ENCODE measurements at regions not wholly inside any gene's neighbourhood (a gene's known extent, or its start where the extent isn't known, plus 50 kb on each side); places are given as distances from the start of the nearest gene placed in this dataset.

DNA sequence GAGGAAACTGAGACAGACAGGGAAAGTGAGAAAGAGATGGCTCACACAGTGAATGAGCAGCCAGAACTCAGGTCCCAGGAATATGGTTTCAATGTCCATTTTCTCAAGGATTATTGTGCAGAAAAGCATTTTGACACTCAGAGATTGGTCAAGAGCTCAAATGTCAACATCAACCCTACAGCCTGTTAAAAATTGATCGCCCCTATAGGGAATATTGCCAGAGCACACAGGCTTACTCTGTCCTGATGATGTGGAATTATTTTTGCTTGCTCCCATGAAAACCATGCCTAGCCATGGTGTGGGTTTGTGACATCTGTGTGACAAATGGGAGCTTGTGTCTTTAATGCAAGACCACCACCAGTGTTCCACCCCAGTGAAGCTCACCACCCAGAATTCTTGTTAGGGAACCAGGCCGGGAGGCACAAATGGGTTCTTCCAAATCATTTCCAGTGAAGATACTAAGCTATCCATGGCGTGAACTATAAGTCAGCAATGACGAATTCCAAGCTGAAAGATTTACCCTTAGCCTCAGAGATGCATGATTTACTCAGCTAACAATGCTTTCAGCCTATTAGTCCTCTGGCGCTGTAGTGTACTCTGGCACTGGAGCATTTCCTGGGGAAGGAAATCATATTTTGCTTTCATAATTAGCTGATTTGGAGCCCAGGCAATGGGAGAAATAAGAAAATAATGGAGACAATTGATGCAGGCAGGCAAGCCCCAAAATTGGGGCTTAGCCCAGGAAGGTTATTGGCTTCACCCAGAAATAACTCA lies 1188.2 kb upstream of the TMEM132C start:
- intact Hi-C loops (cut with DNase I; ENCODE audit: low total_unique reads) (no loop called here), in situ Hi-C loops (cut with MboI; ENCODE audit: low sequenced_read_pairs in 4 of 4) (no loop called here)
- Histone ChIP-seq H3K27ac (no peak overlapping the region), H3K36me3 (no peaks in the 10 kb centered on the region), H3K4me1 (peaks cover 0 to 5% of the 10 kb centered on the region in 2 donors), H3K4me3 (no peak overlapping the region), H3K9me3 (no peaks in the 10 kb centered on the region), H3K27me3 (no peaks in the 10 kb centered on the region)
- no peak for TF ChIP-seq POLR2A (IDR thresholded peaks at IDR 0.05)
- TF ChIP-seq, protein P1, sequence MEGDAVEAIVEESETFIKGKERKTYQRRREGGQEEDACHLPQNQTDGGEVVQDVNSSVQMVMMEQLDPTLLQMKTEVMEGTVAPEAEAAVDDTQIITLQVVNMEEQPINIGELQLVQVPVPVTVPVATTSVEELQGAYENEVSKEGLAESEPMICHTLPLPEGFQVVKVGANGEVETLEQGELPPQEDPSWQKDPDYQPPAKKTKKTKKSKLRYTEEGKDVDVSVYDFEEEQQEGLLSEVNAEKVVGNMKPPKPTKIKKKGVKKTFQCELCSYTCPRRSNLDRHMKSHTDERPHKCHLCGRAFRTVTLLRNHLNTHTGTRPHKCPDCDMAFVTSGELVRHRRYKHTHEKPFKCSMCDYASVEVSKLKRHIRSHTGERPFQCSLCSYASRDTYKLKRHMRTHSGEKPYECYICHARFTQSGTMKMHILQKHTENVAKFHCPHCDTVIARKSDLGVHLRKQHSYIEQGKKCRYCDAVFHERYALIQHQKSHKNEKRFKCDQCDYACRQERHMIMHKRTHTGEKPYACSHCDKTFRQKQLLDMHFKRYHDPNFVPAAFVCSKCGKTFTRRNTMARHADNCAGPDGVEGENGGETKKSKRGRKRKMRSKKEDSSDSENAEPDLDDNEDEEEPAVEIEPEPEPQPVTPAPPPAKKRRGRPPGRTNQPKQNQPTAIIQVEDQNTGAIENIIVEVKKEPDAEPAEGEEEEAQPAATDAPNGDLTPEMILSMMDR (IDR thresholded peaks at IDR 0.05 in 4 of 5, conservative IDR thresholded peaks at IDR 0.05 in 1 of 5) = no peak
- DNase-seq (no peak), ATAC-seq (no peak)

- H3K4me3 ChIP-seq = no peak overlapping the region
- TF ChIP-seq, protein P1 (IDR thresholded peaks at IDR 0.05 in 4 of 5, conservative IDR thresholded peaks at IDR 0.05 in 1 of 5) = no peak
- no peak for TF ChIP-seq POLR2A (IDR thresholded peaks at IDR 0.05)
- H3K4me1 ChIP-seq = peaks cover 0 to 6% of the 10 kb centered on the region in 2 donors
- no peaks in the 10 kb centered on the region for H3K9me3 ChIP-seq
- in situ Hi-C loops (cut with MboI; ENCODE audit: low sequenced_read_pairs in 4 of 4) = no loop called here
- H3K27me3 ChIP-seq = no peaks in the 10 kb centered on the region
- DNase-seq = no peak
- H3K36me3 ChIP-seq = no peaks in the 10 kb centered on the region
- H3K27ac ChIP-seq = no peak overlapping the region
- ATAC-seq = no peak
- intact Hi-C loops (cut with DNase I; ENCODE audit: low total_unique reads) = no loop called here
Observed at GRCh38 chr12:127079636-127080035, 1187.3 kb upstream of the TMEM132C start.

DNA sequence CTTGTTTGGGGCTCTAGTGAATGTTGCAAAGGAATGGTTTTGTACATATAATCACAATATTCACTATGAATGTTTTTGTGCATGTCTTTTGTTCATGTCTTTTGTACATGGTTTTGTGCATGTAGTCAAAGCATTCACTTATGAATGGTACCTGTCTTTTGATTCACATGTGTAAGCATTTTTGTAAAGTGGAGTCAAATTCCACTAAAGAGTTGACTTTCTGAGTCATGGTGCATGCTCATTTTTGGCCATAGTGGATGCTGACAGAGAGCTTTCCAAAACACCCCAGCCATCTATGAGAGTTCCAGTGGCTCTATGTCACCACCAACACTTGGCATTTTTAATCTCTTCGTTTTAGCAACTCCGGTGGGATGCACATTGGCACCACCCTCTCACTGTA lies 1185.9 kb upstream of the TMEM132C start:
- ATAC-seq = no peak
- Histone ChIP-seq H3K36me3 (no peaks in the 10 kb centered on the region), H3K4me3 (no peak overlapping the region), H3K9me3 (no peaks in the 10 kb centered on the region), H3K27ac (no peak overlapping the region), H3K4me1 (peaks cover 0 to 6% of the 10 kb centered on the region in 2 donors), H3K27me3 (no peaks in the 10 kb centered on the region)
- in situ Hi-C loops (cut with MboI; ENCODE audit: low sequenced_read_pairs in 4 of 4) = no loop called here
- intact Hi-C loops (cut with DNase I; ENCODE audit: low total_unique reads) = no loop called here
- DNase-seq = no peak
- TF ChIP-seq POLR2A (IDR thresholded peaks at IDR 0.05) = no peak
- TF ChIP-seq, protein P1 (IDR thresholded peaks at IDR 0.05 in 4 of 5, conservative IDR thresholded peaks at IDR 0.05 in 1 of 5) = no peak

DNA sequence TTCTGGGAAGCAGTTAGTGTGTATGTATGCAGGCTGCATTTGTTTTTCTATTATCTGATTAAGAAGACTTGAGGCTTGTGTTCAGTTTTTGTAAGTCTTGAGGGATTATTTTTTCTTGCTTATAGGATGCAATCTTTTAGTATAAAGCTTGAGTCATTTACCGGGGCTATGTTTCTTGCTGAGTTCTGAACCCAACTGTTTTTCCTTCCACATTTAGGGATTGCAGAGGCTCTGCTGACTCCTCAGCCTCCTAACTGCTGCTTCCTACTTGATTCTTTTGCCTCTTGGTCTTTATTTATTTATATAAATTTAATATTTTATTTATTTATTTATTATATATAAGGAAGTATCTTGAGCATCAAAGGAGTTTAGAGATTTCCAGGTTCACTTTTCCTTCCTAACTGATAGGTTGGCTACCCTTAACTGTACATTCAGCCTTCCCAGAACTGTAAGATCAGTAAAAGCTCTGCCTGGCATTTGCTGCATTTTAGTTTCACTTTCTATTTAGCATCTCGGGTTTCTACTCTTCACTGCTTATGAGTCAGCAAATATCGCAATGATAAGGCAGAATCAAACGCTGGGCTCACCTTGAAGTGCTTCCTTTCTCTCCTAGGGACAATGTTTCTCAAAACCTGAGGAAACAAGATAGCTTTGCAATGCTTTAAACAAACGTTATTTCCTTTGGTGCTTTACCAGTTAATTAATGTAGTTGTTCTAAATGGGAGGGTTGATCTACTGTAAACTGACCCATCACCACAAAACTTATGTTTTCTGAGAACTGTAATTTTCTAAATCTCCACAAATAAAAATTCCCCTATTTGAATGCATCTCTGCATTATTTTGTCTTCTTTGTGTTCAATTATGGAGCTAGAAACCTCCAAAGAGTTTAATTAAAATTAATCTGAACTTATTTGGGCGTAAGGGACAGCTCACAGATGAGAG lies 1183.7 kb upstream of the TMEM132C start:
- ATAC-seq = peak in 1 of 2 donors; percentile 96
- Histone ChIP-seq H3K27me3 (no peaks in the 10 kb centered on the region), H3K4me3 (peak overlapping the region; percentile 22 to 53 (median 46)), H3K36me3 (no peaks in the 10 kb centered on the region), H3K4me1 (peaks cover 0 to 6% of the 10 kb centered on the region in 2 donors), H3K9me3 (no peaks in the 10 kb centered on the region), H3K27ac (no peak overlapping the region)
- no peak for DNase-seq
- TF ChIP-seq, protein P1 (IDR thresholded peaks at IDR 0.05 in 4 of 5, conservative IDR thresholded peaks at IDR 0.05 in 1 of 5) = no peak
- TF ChIP-seq POLR2A (IDR thresholded peaks at IDR 0.05) = no peak
- intact Hi-C loops (cut with DNase I; ENCODE audit: low total_unique reads) (no loop called here), in situ Hi-C loops (cut with MboI; ENCODE audit: low sequenced_read_pairs in 4 of 4) (no loop called here)

Data from gastrocnemius medialis (tissue), 4 donors.